WTC11 (cell line): ENCODE measurements at regions not wholly inside any gene's neighbourhood (a gene's known extent, or its start where the extent isn't known, plus 50 kb on each side); places are given as distances from the start of the nearest gene placed in this dataset.

Experiments
- CREB1 ChIP-seq: sonication (generic); formaldehyde crosslinking; IDR thresholded peaks from 2 replicates; pipeline ENCODE4 v1.8.0; 2023; ENCODE audit warnings: mild to moderate bottlenecking, missing genetic modification reagents
- CREM ChIP-seq: sonication (generic); formaldehyde crosslinking; IDR thresholded peaks from 2 replicates; pipeline ENCODE4 v1.8.1; 2022; ENCODE audit warnings: mild to moderate bottlenecking, missing genetic modification reagents, moderate library complexity
- ESRRA ChIP-seq: sonication (generic); formaldehyde crosslinking; IDR thresholded peaks from 2 replicates; pipeline ENCODE4 v1.8.1; 2022; ENCODE audit warnings: mild to moderate bottlenecking, missing genetic modification reagents, borderline replicate concordance
- FOXK1 ChIP-seq: sonication (generic); formaldehyde crosslinking; IDR thresholded peaks from 2 replicates; pipeline ENCODE4 v1.8.0; 2022; ENCODE audit warnings: mild to moderate bottlenecking, moderate library complexity, missing genetic modification reagents
- MXD4 ChIP-seq: fragments of 250-450 bp; sonication (Bioruptor Pico); IDR thresholded peaks from 2 replicates; pipeline ENCODE4 v1.8.0; 2021; ENCODE audit warnings: mild to moderate bottlenecking, moderate library complexity, borderline replicate concordance
- NR1H2 ChIP-seq: sonication (generic); formaldehyde crosslinking; IDR thresholded peaks from 2 replicates; pipeline ENCODE4 v1.9.0; 2021; ENCODE audit warnings: mild to moderate bottlenecking, moderate library complexity, missing genetic modification reagents
- RELA ChIP-seq: sonication (generic); formaldehyde crosslinking; IDR thresholded peaks from 2 replicates; pipeline ENCODE4 v1.8.1; 2022; ENCODE audit warnings: missing genetic modification reagents, mild to moderate bottlenecking, borderline replicate concordance
- SMAD3 ChIP-seq: sonication (generic); formaldehyde crosslinking; IDR thresholded peaks from 2 replicates; pipeline ENCODE4 v1.8.0; 2022; ENCODE audit warnings: missing genetic modification reagents, mild to moderate bottlenecking, borderline replicate concordance
- TCF7 ChIP-seq: sonication (generic); formaldehyde crosslinking; IDR thresholded peaks from 2 replicates; pipeline ENCODE4 v1.8.0; 2022; ENCODE audit warnings: mild to moderate bottlenecking, low read depth, missing genetic modification reagents, moderate library complexity
- ZNF232 ChIP-seq: sonication (generic); formaldehyde crosslinking; IDR thresholded peaks from 2 replicates; pipeline ENCODE4 v1.8.0; 2022; ENCODE audit warnings: mild to moderate bottlenecking, missing genetic modification reagents
- TF ChIP-seq, protein P1 (sequence below): sonication (generic); formaldehyde crosslinking; IDR thresholded peaks from 2 replicates; pipeline ENCODE4 v1.8.1; 2023; ENCODE audit warnings: mild to moderate bottlenecking, missing genetic modification reagents
- TF ChIP-seq, protein P2 (sequence below): fragments of 200-600 bp; IDR thresholded peaks from 2 replicates; pipeline ENCODE4 v1.8.0; 2022; ENCODE audit warnings: antibody characterized with exemption
- TF ChIP-seq, protein P3 (sequence below): sonication (generic); formaldehyde crosslinking; conservative IDR thresholded peaks from 2 replicates; pipeline ENCODE4 v1.8.1; 2022; ENCODE audit warnings: mild to moderate bottlenecking, missing genetic modification reagents
- TF ChIP-seq, protein P4 (sequence below): sonication (generic); formaldehyde crosslinking; IDR thresholded peaks from 2 replicates; pipeline ENCODE4 v1.8.0; 2022; ENCODE audit warnings: mild to moderate bottlenecking, missing genetic modification reagents

DNA sequence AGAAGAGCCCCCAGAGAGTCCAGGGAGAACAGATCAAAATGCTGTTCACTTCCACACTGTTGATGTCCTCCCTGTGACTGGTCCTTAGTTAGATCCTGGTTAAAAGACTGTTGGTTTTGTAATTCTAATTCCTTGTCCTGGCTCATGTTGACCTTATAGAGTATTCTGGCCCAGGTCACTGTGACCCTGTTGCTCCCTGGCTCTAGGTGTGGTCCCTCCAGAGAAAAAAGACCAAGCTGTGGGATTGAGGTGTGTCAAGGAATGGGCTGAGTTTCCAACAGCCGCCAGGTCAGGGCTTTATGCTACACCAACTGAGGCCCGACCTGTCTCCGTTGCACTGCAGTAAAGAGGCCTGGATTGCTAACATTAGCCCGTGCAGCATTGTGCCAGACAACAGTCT is 241.0 kb upstream of the MSX2 start:
- TF ChIP-seq, protein P1, sequence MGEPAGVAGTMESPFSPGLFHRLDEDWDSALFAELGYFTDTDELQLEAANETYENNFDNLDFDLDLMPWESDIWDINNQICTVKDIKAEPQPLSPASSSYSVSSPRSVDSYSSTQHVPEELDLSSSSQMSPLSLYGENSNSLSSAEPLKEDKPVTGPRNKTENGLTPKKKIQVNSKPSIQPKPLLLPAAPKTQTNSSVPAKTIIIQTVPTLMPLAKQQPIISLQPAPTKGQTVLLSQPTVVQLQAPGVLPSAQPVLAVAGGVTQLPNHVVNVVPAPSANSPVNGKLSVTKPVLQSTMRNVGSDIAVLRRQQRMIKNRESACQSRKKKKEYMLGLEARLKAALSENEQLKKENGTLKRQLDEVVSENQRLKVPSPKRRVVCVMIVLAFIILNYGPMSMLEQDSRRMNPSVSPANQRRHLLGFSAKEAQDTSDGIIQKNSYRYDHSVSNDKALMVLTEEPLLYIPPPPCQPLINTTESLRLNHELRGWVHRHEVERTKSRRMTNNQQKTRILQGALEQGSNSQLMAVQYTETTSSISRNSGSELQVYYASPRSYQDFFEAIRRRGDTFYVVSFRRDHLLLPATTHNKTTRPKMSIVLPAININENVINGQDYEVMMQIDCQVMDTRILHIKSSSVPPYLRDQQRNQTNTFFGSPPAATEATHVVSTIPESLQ = no peak
- TF ChIP-seq SMAD3 = no peak
- TF ChIP-seq ESRRA (CRISPR knock-in tag) = no peak
- TF ChIP-seq, protein P2, sequence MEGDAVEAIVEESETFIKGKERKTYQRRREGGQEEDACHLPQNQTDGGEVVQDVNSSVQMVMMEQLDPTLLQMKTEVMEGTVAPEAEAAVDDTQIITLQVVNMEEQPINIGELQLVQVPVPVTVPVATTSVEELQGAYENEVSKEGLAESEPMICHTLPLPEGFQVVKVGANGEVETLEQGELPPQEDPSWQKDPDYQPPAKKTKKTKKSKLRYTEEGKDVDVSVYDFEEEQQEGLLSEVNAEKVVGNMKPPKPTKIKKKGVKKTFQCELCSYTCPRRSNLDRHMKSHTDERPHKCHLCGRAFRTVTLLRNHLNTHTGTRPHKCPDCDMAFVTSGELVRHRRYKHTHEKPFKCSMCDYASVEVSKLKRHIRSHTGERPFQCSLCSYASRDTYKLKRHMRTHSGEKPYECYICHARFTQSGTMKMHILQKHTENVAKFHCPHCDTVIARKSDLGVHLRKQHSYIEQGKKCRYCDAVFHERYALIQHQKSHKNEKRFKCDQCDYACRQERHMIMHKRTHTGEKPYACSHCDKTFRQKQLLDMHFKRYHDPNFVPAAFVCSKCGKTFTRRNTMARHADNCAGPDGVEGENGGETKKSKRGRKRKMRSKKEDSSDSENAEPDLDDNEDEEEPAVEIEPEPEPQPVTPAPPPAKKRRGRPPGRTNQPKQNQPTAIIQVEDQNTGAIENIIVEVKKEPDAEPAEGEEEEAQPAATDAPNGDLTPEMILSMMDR = no peak
- no peak for TF ChIP-seq MXD4 (CRISPR knock-in tag)
- no peak for TF ChIP-seq TCF7 (CRISPR knock-in tag)
- TF ChIP-seq NR1H2 (CRISPR knock-in tag) = no peak
- no peak for TF ChIP-seq FOXK1 (CRISPR knock-in tag)
- no peak for TF ChIP-seq CREB1 (CRISPR knock-in tag)
- TF ChIP-seq RELA (CRISPR knock-in tag) = no peak
- TF ChIP-seq ZNF232 (CRISPR knock-in tag) = no peak
- TF ChIP-seq, protein P3, sequence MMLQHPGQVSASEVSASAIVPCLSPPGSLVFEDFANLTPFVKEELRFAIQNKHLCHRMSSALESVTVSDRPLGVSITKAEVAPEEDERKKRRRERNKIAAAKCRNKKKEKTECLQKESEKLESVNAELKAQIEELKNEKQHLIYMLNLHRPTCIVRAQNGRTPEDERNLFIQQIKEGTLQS = no peak
- no peak for TF ChIP-seq CREM (CRISPR knock-in tag)
- TF ChIP-seq, protein P4, sequence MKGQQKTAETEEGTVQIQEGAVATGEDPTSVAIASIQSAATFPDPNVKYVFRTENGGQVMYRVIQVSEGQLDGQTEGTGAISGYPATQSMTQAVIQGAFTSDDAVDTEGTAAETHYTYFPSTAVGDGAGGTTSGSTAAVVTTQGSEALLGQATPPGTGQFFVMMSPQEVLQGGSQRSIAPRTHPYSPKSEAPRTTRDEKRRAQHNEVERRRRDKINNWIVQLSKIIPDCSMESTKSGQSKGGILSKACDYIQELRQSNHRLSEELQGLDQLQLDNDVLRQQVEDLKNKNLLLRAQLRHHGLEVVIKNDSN (CRISPR knock-in tag) = no peak
